ENCODE measurements at regions not wholly inside any gene's neighbourhood (a gene's known extent, or its start where the extent isn't known, plus 50 kb on each side); places are given as distances from the start of the nearest gene placed in this dataset.

GRCh38 chrX:77298296-77298695, 148.9 kb upstream of the FGF16 start:
- Histone ChIP-seq H4K91ac (ENCODE audit: insufficient read length, low read depth, low read length) (no peak overlapping the region), H3K9me3 (ENCODE audit: control insufficient read depth, low read depth, low read length) (peaks cover 45% of the 10 kb centered on the region), H3K27me3 (ENCODE audit: insufficient read depth, low read length) (no peaks in the 10 kb centered on the region), H3T11ph (ENCODE audit: low read length) (no peak overlapping the region), H2BK120ac (ENCODE audit: low read depth, low read length, poor library complexity, severe bottlenecking) (no peak overlapping the region), H4K5ac (ENCODE audit: insufficient read length, low read depth, low read length) (no peak overlapping the region), H2BK12ac (ENCODE audit: insufficient read length, low read depth, low read length) (no peak overlapping the region), H4K20me1 (ENCODE audit: control insufficient read depth, insufficient read depth, insufficient read length) (no peaks in the 10 kb centered on the region), H3K56ac (ENCODE audit: insufficient read length, low read depth, low read length) (no peak overlapping the region), H3K79me2 (ENCODE audit: insufficient read depth, low read length) (no peaks in the 10 kb centered on the region), H3K4ac (ENCODE audit: low read depth, low read length) (no peak overlapping the region), H4K8ac (replicated peaks; ENCODE audit: insufficient read length, low read depth, low read length) (no peak overlapping the region), H2AFZ (ENCODE audit: low read length) (no peak overlapping the region), H2BK20ac (ENCODE audit: low read depth, low read length, poor library complexity, severe bottlenecking) (no peak overlapping the region), H2BK5ac (ENCODE audit: insufficient read length, low read length) (no peak overlapping the region), H2AK5ac (ENCODE audit: insufficient read length, low read length) (no peak overlapping the region), H3K27ac (ENCODE audit: insufficient read length, low read depth, low read length) (no peak overlapping the region), H3K9ac (ENCODE audit: extremely low read depth, insufficient read length, low read length) (no peak overlapping the region), H3K14ac (ENCODE audit: insufficient read depth, low read length) (no peak overlapping the region), H3K4me1 (ENCODE audit: insufficient read depth, low read length) (no peaks in the 10 kb centered on the region), H3K79me1 (ENCODE audit: insufficient read depth, low read depth, low read length, poor library complexity, severe bottlenecking) (no peaks in the 10 kb centered on the region), H3K18ac (ENCODE audit: insufficient read length, low read depth, low read length) (no peak overlapping the region), H3K23ac (ENCODE audit: insufficient read length, low read depth, low read length) (no peak overlapping the region), H3K4me2 (ENCODE audit: insufficient read depth, insufficient read length, low read length) (no peak overlapping the region), H2BK15ac (ENCODE audit: low read depth, low read length) (no peak overlapping the region), H3K23me2 (ENCODE audit: insufficient read length, low read depth, low read length, poor library complexity, severe bottlenecking) (no peaks in the 10 kb centered on the region)
- WGBS (ENCODE audit: extremely low coverage, insufficient read length, low lambda C conversion rate), result no CpG with 5 or more reads among the region's 5 CpGs
- peaks cover under 1 to 4% (median 4%) of the 10 kb centered on the region in 3 experiments; a peak in 5 of 7 replicates for H3K36me3 Mint-ChIP-seq (ENCODE audit: insufficient read depth in 1 of 3, low read depth in 3 of 3)
- H3K9me3 Mint-ChIP-seq, result peaks cover 83 to 86% of the 10 kb centered on the region in 2 experiments
- H3K27ac Mint-ChIP-seq, result no peak overlapping the region
- no peaks in the 10 kb centered on the region; a peak in 1 of 4 replicates for H3K4me1 Mint-ChIP-seq
- H3K4me3 Mint-ChIP-seq, result no peak overlapping the region
- H3K27me3 Mint-ChIP-seq (ENCODE audit: low read depth), result no peaks in the 10 kb centered on the region; the same call in 1 of the 2 replicates
- no peak for DNase-seq
- TF ChIP-seq CTCF (conservative IDR thresholded peaks at IDR 0.05), result no peak

Data from H9 (cell line).